Effector memory CD8-positive, alpha-beta T cell (primary cell): ENCODE measurements at regions not wholly inside any gene's neighbourhood (a gene's known extent, or its start where the extent isn't known, plus 50 kb on each side); places are given as distances from the start of the nearest gene placed in this dataset.

ENCODE experiments used
- ATAC-seq: fragments of 150-1000 bp; cut with Tn5 transposase; replicated peaks from 2 replicates; pipeline ENCODE4 v1.10.0; 2021; ENCODE audit warnings: mild to moderate bottlenecking, moderate library complexity
- DNase-seq, 3 experiments: peaks; one replicate each; pipeline ENCODE4 v3.0.0; 2021
- H3K27ac Mint-ChIP-seq, 2 donors: one replicate each; pipeline ENCODE4 v1.8.0; 2022; ENCODE audit warnings: mild to moderate bottlenecking in 2 of 2, mixed read lengths in 2 of 2, moderate library complexity in 2 of 2
- H3K27me3 Mint-ChIP-seq, 2 donors: one replicate each; pipeline ENCODE4 v1.8.0; 2022; ENCODE audit warnings: mixed read lengths in 2 of 2
- H3K36me3 Mint-ChIP-seq: one replicate; pipeline ENCODE4 v1.8.0; 2022; ENCODE audit warnings: mild to moderate bottlenecking, moderate library complexity, mixed read lengths; ENCODE audit not compliant: insufficient read depth
- H3K4me1 Mint-ChIP-seq, 2 donors: one replicate each; pipeline ENCODE4 v1.8.0; 2022; ENCODE audit warnings: low read depth in 2 of 2, mixed read lengths in 2 of 2
- H3K4me3 Mint-ChIP-seq, 2 donors: one replicate each; pipeline ENCODE4 v1.8.0; 2022; ENCODE audit warnings: mild to moderate bottlenecking in 2 of 2, mixed read lengths in 2 of 2, moderate library complexity in 2 of 2
- H3K9me3 Mint-ChIP-seq, 2 donors: one replicate each; pipeline ENCODE4 v1.8.0; 2022; ENCODE audit warnings: mixed read lengths in 2 of 2

DNA sequence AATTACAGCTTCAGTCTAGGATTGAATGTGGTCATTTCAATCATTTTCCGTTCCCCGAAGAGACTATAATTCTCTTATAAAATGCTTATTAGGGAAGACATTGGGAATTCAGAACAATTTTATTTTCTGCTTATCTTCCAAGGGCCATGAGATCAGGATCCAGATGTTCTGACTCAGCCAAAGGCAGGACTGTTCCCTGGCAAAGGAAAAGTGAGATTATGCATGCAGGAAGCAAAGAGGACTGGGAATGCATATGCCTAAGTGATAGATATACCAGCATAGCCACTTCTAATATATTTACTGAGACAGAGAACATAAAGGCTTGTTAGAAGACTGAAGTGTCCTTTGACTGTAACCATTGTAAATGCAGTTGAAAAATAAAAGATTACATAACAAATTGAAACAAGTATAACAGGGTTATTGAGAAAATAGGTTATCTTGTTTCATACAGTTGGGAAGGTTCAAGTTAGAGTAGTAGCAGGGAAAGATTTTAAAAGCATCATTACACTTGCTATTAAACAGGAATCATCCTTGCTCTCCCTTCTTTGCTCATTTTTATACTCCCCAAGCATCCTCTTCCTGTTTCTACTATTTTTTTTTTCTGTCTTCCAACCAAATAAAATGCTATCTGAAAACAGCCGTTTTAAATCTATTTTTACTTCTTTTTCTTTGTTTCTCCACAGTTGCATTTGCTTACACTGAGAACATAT lies 439.6 kb upstream of the ADAMTS5 start:
- no peak overlapping the region for H3K4me3 Mint-ChIP-seq
- no peaks in the 10 kb centered on the region for H3K4me1 Mint-ChIP-seq
- H3K27ac Mint-ChIP-seq = no peak overlapping the region
- H3K9me3 Mint-ChIP-seq = peaks cover 4 to 22% of the 10 kb centered on the region in 2 donors
- H3K36me3 Mint-ChIP-seq = no peaks in the 10 kb centered on the region
- DNase-seq (no peak), ATAC-seq (no peak)
- no peaks in the 10 kb centered on the region for H3K27me3 Mint-ChIP-seq

DNA sequence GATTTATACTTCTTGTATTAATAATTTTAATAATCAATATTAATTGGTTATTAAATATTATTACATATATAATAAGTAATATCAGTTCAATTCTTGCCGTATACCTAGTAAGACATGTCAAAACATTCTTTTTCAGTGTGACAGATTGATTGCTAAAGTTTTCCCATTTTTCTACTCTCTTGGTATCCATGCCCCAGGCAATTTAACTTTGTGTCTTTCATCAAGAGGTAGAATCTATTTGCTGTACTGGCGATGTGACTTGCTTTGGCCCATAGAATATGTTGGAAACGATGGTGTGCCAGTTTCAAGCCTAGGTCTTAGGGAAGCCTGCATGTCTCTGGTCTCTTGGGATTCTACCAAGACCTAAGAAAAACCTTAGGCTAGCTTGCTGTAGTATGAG lies 436.1 kb upstream of the ADAMTS5 start:
- Mint-ChIP-seq H3K36me3 (no peaks in the 10 kb centered on the region), H3K27ac (no peak overlapping the region), H3K27me3 (no peaks in the 10 kb centered on the region), H3K9me3 (peaks cover 4 to 18% of the 10 kb centered on the region in 2 donors), H3K4me1 (no peaks in the 10 kb centered on the region), H3K4me3 (no peak overlapping the region)
- ATAC-seq (no peak), DNase-seq (no peak)

DNA sequence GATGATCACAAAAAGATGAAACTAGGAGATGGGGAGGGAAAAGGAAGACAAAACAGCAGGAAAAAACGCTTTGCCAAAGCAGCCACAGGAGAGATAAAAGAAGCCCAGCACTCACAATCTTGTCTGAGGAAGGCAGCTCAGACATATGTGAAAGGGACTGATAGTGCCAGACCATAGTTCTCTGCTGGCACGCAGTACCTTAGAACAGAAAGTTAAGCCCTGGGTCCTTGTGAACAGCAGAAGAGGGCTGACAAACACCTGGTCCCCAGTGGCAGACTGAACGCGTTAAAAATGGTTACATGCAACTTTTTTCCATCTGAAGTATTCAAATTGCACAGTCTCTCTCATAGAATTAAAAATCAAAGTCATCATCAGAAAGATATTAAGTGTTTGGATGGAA lies 433.2 kb upstream of the ADAMTS5 start:
- no peaks in the 10 kb centered on the region for H3K36me3 Mint-ChIP-seq
- H3K4me1 Mint-ChIP-seq = no peaks in the 10 kb centered on the region
- H3K27ac Mint-ChIP-seq = no peak overlapping the region
- H3K4me3 Mint-ChIP-seq = no peak overlapping the region
- ATAC-seq (no peak), DNase-seq (no peak)
- peaks cover 2 to 32% of the 10 kb centered on the region in 2 donors for H3K9me3 Mint-ChIP-seq
- no peaks in the 10 kb centered on the region for H3K27me3 Mint-ChIP-seq

DNA sequence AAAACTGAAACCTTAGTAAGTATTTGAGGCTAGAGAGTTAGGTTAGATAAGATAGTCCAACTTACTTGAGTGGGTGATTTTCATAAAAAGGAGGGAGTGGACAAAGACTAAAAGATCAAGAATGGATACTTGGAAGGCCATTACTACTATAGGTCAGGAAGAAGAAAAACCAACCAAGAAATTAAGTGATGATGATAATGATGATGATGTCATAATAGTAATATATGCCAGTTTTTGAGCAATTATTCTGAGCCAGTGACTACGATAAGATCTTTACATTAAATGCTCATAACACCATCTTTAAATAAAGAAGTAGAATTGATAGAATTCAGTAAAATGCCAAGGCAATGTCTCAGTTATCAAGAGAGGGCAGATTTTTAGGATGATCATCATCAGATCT lies 430.7 kb upstream of the ADAMTS5 start:
- H3K4me1 Mint-ChIP-seq = no peaks in the 10 kb centered on the region
- no peak for DNase-seq
- H3K36me3 Mint-ChIP-seq = no peaks in the 10 kb centered on the region
- no peak overlapping the region for H3K27ac Mint-ChIP-seq
- ATAC-seq = no peak
- no peaks in the 10 kb centered on the region for H3K27me3 Mint-ChIP-seq
- H3K4me3 Mint-ChIP-seq = no peak overlapping the region
- peaks cover 2 to 32% of the 10 kb centered on the region in 2 donors for H3K9me3 Mint-ChIP-seq

DNA sequence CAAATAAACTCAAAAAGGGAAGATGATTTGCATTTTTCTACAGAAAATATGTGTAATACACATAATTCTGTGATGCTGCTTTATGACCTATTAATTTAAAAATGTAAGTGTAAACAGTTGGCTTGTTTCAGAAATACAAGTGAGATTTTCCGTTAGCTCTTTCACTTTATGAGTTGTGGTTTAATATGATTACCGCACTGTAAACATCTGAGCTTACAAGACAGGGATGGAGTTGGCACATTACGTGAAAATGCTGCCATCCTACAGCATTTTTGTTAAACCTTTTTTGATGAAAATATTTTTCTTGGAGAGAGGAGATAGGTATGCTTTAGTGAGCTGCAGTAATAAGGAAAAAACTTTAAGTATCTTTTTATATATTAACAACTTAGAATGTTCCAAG lies 426.8 kb upstream of the ADAMTS5 start:
- H3K4me1 Mint-ChIP-seq = no peaks in the 10 kb centered on the region
- DNase-seq = no peak
- H3K27ac Mint-ChIP-seq = no peak overlapping the region
- no peaks in the 10 kb centered on the region for H3K36me3 Mint-ChIP-seq
- no peak overlapping the region for H3K4me3 Mint-ChIP-seq
- ATAC-seq = no peak
- H3K27me3 Mint-ChIP-seq = no peaks in the 10 kb centered on the region
- peaks cover 1 to 34% of the 10 kb centered on the region in 2 donors for H3K9me3 Mint-ChIP-seq

DNA sequence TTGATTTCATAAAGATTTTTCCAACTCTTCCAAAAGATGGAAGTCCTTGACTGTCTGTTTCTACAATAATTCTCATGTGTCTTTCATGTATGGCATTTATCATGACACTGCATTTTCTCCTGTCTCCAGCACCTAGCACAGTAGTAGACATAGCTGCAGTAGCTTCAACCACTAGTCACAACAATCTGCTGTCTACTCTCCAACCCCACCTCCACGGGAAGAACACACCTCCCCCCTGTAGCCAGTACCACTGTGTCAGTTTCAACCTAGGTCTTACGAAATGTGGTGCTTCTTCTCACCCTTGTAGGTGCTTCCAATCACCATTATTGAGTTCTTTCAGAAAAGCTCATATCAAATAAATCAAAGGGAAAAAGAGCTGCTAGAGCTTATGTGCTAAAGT lies 425.1 kb upstream of the ADAMTS5 start:
- ATAC-seq = no peak
- no peaks in the 10 kb centered on the region for H3K36me3 Mint-ChIP-seq
- no peak overlapping the region for H3K4me3 Mint-ChIP-seq
- H3K27ac Mint-ChIP-seq = no peak overlapping the region
- peaks cover 1 to 29% of the 10 kb centered on the region in 2 donors for H3K9me3 Mint-ChIP-seq
- no peaks in the 10 kb centered on the region for H3K27me3 Mint-ChIP-seq
- H3K4me1 Mint-ChIP-seq = no peaks in the 10 kb centered on the region
- DNase-seq = no peak

DNA sequence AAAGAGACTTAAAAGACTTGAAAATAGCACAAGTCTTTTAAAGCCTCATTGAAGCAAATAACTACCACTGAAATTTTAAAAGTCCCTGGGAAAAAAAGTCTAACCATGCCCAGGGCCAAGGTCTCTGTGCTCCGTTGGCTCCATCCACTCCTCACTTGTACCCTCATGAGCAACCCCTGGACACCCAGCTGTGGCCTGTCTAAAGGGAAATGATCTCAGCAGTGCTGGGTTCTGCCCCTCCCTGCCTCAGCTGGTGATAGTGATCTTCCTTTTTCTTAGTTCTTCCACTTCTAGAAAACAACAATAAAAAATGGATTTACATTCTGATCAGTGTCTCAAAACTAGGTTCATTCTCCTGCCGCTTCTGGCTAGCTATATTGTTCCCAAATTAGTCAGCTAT lies 423.5 kb upstream of the ADAMTS5 start:
- no peaks in the 10 kb centered on the region for H3K36me3 Mint-ChIP-seq
- H3K9me3 Mint-ChIP-seq = peaks cover 3 to 20% of the 10 kb centered on the region in 2 donors
- no peak overlapping the region for H3K4me3 Mint-ChIP-seq

DNA sequence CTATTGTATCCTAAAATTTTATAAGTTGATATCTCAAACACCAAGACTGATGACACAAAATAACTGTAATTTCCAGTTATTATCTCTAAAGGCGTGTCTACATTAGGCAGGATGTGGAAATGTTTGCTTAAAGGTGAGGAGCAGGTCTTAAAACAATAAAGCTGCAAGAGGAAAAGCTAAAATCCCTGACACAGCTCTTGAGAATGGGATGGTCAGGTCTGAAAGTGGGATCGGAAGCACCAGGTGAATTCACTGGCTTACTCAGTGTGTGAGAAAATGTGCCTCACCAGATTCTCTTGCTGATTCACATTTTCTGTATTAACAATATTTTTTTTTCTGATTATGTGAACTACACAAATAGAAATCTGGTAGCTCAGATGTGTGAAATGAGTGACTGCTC lies 421.9 kb upstream of the ADAMTS5 start:
- no peak overlapping the region for H3K4me3 Mint-ChIP-seq
- H3K27ac Mint-ChIP-seq = no peak overlapping the region
- H3K4me1 Mint-ChIP-seq = no peaks in the 10 kb centered on the region
- peaks cover 3 to 20% of the 10 kb centered on the region in 2 donors for H3K9me3 Mint-ChIP-seq
- DNase-seq (no peak), ATAC-seq (no peak)
- no peaks in the 10 kb centered on the region for H3K27me3 Mint-ChIP-seq
- H3K36me3 Mint-ChIP-seq = no peaks in the 10 kb centered on the region

More for the DNA sequence above, 423.5 kb upstream of the ADAMTS5 start:
- Mint-ChIP-seq H3K27me3 (no peaks in the 10 kb centered on the region), H3K27ac (no peak overlapping the region), H3K4me1 (no peaks in the 10 kb centered on the region)
- no peak for DNase-seq
- no peak for ATAC-seq

DNA sequence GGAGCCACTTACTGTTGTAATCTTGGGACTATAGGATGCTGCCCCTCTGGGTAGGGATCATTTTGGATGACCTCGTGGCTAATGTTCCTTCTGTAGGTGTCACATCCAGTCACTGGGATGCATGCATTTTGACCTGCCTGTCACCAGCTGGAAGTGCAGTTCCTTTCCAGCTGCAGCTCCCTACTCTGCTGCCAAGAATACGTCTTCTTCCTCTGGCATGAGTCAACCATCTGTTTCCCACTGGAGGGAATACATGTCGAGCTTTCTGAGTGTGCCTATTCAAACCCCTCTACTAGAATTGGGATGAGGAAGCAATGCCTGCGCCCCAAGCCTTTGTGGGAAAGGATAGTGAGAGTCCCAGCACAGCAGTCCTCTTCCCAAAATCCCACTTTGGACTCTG lies 415.5 kb upstream of the ADAMTS5 start:
- DNase-seq = no peak
- Mint-ChIP-seq H3K27me3 (no peaks in the 10 kb centered on the region), H3K9me3 (peaks cover 0 to 3% of the 10 kb centered on the region in 2 donors), H3K4me3 (no peak overlapping the region), H3K36me3 (no peaks in the 10 kb centered on the region), H3K27ac (no peak overlapping the region), H3K4me1 (no peaks in the 10 kb centered on the region)
- no peak for ATAC-seq

DNA sequence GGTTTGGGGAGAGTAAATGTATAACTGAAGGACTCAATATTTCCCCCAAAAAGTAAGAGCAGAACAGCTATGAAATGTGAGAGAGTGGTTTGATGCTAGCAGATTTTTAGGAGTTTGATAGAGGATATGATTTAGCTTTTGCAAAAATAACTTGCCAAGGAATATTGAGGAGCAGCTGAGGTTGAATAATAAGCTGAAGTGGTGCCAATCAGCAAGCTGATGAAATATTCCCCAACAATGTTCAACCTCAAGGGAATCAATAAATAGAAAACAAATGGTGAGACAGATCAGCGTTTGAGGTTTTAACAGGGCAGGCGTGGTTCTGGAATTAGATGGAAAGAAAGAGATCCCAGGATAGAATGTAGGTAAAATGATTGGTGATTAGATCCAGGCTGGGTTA lies 413.4 kb upstream of the ADAMTS5 start:
- Mint-ChIP-seq H3K27ac (no peak overlapping the region), H3K4me3 (no peak overlapping the region), H3K36me3 (no peaks in the 10 kb centered on the region), H3K4me1 (no peaks in the 10 kb centered on the region), H3K9me3 (peaks cover 0 to 1% of the 10 kb centered on the region in 2 donors), H3K27me3 (no peaks in the 10 kb centered on the region)
- ATAC-seq (no peak), DNase-seq (no peak)

DNA sequence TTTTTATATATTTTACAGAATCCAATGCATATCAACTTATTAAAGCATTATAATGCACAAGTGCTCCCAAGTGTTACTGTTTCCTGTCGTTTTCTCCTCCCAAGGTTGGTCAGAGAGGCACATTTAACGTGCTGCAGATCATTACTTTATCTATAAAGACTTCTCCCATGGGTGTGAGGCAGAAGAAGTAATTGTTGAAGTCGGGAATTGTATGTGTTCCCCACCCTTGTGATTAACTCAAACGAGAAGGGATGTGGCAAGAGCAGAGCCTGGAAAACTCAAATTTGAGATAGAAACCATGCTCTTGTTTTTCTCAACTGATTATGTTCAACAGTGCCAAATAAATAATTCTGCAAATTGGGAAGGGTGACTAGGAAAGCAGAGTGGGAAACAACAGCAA lies 412.5 kb upstream of the ADAMTS5 start:
- H3K27ac Mint-ChIP-seq = no peak overlapping the region
- H3K36me3 Mint-ChIP-seq = no peaks in the 10 kb centered on the region
- no peak overlapping the region for H3K4me3 Mint-ChIP-seq
- H3K4me1 Mint-ChIP-seq = no peaks in the 10 kb centered on the region
- ATAC-seq = no peak
- no peak for DNase-seq
- H3K27me3 Mint-ChIP-seq = no peaks in the 10 kb centered on the region
- peaks cover 0 to 1% of the 10 kb centered on the region in 2 donors for H3K9me3 Mint-ChIP-seq

DNA sequence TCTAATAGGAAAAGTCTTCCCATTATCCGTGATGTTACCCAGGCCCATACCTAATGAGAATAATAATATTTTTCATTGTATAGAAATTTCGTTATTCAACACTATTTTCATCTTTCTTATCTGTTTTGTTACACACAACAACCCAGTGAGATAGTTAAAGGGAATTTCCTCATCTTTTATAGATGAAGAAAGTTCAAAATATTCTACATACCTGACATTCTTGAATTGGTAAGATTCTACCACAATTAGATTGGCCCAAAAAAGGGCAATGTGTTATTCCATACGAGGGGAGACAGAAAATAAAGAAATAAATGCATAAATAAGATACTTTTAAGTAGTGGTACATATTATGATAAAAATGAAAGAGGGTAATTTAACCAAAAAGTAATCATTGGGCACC lies 405.5 kb upstream of the ADAMTS5 start:
- DNase-seq (no peak), ATAC-seq (no peak)
- no peaks in the 10 kb centered on the region for H3K9me3 Mint-ChIP-seq
- no peak overlapping the region for H3K27ac Mint-ChIP-seq
- H3K27me3 Mint-ChIP-seq = no peaks in the 10 kb centered on the region
- no peak overlapping the region for H3K4me3 Mint-ChIP-seq
- H3K36me3 Mint-ChIP-seq = peaks cover 3% of the 10 kb centered on the region
- H3K4me1 Mint-ChIP-seq = no peaks in the 10 kb centered on the region

DNA sequence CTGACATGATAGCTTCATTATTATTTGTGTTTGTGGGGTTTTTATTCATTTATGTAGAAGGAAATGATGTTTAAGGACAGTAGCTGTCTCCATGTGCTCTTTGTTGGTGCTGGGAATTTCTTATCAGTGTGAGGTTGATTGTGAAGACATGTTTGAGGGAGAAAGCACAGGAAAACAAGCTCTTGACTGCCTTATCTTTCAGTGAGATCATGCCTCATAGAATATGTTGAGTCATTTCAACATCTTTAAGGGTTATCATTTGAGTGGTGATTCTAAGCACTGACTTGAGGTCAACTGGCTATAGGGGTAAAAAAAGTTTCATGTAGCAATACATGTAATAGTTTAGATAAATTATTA lies 405.1 kb upstream of the ADAMTS5 start:
- ATAC-seq (no peak), DNase-seq (no peak)

DNA sequence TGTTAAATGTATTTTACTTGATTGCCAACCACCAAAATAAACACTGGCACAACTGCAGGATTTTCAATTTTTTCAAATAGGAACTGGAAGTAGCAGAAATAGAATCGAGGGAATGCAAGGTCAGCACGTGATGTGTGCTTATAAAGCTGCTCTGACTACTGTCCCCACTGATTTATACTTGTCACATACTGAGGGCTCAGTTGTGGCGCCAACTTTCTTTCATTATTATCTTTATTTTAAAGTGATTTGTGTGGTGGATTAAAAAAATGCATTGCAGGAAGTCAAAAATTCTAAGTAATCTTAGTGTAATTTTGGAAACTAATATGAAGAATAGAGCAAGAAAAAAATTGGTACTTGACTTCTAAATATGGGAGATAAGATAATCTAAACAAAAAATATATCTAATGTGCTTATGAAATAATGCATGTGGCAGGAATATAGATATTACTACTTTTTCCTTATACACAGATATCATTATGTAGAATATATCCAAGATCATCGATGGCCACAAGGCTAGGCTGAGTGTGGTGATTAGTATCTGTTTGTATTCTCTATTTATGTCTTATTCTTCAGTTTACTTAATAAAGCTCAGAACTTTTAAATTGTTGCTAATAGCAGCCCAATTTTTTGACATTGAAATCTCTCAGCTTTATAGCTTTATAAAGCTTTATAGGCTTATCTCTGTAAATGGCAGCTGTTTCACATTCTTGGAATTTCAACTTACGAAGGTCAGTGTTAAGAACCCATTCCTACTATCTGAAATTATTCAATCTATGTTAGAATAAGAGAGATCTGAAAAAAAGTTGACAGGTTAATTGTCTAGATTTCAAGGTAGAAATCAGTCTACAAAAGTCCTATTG lies 404.5 kb upstream of the ADAMTS5 start:
- DNase-seq = no peak
- Mint-ChIP-seq H3K27ac (no peak overlapping the region), H3K9me3 (no peaks in the 10 kb centered on the region), H3K4me1 (no peaks in the 10 kb centered on the region), H3K4me3 (no peak overlapping the region), H3K36me3 (peaks cover 3% of the 10 kb centered on the region), H3K27me3 (no peaks in the 10 kb centered on the region)
- ATAC-seq = no peak

More for the DNA sequence above, 405.1 kb upstream of the ADAMTS5 start:
- Mint-ChIP-seq H3K36me3 (peaks cover 3% of the 10 kb centered on the region), H3K27me3 (no peaks in the 10 kb centered on the region), H3K27ac (no peak overlapping the region), H3K9me3 (no peaks in the 10 kb centered on the region), H3K4me3 (no peak overlapping the region), H3K4me1 (no peaks in the 10 kb centered on the region)
